ENCODE measurements at regions not wholly inside any gene's neighbourhood (a gene's known extent, or its start where the extent isn't known, plus 50 kb on each side); places are given as distances from the start of the nearest gene placed in this dataset.

DNA sequence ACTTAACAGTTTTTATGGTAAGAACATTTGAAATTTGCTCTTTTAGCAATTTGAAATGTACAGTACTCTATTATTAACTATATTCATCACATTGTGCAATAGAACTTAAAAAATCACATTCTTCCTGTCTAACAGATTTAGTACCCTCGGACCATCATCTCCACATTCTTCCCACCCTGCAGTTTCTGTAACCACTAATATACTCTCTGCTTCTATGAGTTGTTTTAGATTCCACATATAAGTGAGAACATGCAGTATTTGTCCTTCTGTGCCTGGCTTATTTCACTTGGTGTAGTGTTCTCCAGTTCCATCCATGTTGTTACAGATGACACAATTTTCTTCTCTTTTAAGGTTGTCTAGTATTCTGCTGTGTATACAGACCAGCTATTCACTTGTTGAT is 88.9 kb upstream of the SEC61G start:
- DNase-seq (ENCODE audit: low spot score) = no peak

DNA sequence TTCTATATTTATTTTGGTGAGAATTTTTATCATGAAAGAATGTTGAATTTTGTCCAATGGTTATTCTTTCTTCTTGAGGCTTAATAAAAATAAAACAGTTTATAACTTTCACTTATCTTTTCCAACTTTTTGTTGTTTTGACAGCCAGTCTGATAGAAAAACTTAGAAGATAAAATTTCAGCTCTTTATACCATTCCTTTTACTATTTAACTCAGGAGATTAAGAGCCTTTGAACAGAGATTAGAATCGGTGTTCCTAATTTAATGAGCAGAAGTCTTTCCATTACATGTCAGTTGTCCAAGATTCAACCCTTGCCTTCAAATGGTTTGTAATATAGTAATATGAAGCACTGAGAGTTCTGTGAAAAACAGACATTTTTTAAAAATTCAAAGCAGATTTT is 97.8 kb upstream of the SEC61G start:
- DNase-seq (ENCODE audit: low spot score) = no peak

DNA sequence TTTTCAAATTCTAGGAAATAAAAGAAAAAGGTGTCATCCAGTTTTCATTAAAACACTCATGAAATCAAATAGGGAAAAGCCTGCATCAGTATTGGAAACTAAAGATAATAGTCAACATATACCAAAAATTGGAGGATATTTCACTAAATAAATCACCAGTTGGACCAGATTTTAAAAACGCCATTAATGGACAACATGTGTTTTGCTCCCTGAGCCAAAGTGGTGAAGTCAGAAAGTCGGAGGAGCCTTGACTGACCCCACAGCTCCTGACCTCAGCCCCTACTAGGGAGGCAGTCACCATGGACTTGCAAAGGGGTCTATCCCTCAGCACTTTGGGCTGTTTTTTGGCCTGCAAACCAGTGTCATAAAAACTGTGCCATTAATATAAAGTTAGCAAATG is 98.3 kb upstream of the SEC61G start:
- no peak for DNase-seq (ENCODE audit: low spot score)

DNA sequence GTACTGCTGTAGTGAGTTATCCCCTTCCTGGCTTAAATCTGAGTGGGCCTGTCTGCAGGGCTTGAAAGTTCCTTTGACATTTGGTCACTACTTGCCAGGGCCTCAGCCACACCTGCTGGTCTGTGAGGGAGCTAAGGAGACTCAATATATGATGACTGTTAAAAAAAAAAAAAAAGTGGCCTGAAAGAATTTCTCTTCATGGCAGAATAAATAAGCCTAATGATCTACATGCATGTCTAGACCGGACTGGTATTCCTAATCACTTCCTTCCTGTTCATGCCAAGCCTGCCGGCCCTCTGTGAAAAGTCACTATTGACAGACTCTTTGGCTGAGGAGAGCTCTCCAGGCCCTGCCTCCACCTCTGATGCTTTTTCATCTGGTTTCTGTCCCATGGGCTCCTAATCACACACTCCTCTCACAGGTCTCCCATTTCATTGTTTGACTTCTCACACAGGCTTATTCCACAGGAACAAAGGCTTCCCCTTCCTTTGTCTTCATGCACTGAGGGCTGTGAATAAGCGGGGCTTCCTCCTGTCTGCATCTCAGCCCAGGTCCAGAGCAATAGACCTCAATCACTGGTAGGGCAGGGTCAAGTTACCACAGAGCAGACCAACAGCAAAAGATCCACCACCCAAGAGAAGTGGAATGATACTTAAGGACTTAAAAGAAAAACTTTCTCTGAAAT is 99.1 kb upstream of the SEC61G start:
- DNase-seq (ENCODE audit: low spot score) = no peak

DNA sequence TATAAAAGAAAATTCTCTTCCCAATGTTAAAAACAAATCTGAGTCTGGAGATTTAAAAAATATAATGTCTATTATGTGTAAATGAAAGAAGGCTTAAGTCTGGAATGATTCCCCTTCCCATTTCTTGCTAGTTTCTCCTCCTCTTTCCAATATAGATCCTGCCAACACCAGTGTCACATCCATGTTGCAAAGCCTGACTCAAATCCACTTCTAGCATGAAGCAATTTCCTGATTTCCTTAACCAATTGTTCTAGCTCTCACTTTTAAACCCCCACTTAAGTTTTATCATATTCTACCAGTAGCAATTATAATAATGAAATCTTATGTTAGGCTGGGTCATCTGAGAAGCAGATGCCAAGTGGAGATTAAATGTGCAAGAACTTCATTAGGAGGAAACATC is 100.1 kb upstream of the SEC61G start:
- DNase-seq (ENCODE audit: low spot score) = no peak

DNA sequence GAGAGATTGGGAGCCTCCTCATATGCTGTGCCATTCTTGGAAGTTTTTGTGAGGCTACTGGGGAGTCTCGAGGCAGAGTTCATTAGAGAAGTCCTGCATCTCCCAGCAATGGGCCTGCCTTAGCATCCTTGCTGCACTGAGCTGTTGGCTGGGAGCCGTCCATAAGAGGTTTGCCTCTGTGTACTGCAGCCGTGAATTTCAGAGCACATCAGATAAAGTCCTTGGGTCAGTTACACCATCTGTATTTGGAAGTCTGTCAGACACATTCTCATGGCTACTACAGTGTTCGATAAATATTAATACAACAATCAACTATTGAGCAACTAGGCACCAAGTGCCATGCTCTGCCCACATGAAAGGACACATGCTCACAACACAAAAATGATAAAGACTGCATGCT is 100.5 kb upstream of the SEC61G start:
- DNase-seq (ENCODE audit: low spot score) = no peak

DNA sequence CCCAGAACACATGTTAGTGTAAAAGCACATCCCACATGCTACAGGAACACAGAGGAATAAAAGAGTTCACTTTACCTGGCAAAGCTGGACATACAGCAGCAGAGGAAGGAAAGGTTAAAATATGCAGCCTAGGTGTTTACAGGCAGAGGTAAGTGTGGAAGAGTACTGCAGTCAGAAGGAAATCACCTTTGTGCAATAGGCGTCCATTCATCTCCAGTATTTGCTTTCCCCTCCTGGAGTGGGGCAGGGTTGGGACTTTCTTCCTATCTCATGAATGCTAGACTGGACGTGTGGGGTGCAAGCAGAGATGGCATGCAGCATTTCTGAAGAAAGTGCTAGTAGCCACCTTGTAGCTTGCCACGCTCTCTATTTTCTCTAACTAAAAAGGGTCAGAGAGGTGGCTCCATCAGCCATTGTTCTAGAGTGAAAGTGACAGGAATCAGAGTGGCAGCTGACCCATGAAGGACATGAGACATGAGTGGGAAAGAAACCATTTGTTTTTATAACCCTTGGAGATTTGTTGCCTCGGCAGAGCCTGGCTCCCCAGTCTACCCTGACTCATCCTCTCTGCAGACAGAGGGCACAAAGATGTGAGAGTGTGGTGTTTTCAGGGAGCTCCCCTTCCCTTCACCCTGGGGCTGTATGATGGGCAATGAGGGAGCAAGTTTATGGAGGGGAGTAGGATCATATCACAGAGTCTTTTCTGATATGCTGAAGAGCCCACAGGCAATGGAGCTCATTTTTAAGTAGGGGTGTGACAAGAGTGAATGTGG is 101.2 kb upstream of the SEC61G start:
- DNase-seq (ENCODE audit: low spot score) = no peak

DNA sequence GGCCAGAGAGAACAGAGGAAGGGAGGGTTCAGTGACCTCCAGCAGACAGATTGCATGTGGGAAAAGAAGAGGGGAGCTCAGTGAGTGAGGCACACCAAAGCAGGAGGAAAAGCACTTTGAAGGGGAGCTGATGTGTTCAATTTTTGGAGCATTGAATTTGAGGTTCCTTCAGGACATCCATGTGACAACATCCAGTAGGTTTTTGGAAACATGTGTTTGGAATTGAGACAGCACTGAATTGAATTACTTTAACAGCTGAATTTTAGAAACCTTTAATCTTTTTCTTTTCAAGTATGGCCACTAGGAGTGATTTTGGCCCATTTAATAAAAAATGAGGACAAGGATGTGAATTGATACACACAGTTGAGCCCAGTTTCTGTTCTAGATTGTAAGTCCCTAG is 101.8 kb upstream of the SEC61G start:
- DNase-seq (ENCODE audit: low spot score) = no peak

DNA sequence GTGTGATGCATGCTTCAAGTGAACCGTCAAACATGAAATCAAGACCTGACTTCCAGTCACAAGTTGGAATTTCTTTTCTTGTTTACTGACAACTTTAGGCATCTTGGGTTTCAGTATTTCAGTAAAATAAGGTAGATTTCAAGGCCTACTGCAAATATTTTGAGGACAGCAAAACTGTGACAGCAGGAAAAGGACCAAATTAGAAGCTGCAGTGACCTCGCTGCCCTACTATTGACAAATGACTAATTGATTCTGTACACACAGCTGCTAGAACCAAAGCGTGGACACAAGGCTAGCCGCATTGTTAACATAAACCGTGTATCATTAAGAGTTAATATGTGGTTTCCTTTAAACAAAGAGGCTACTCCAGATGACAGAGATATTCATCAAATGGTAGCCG is 105.7 kb upstream of the SEC61G start:
- no peak for DNase-seq (ENCODE audit: low spot score)

DNA sequence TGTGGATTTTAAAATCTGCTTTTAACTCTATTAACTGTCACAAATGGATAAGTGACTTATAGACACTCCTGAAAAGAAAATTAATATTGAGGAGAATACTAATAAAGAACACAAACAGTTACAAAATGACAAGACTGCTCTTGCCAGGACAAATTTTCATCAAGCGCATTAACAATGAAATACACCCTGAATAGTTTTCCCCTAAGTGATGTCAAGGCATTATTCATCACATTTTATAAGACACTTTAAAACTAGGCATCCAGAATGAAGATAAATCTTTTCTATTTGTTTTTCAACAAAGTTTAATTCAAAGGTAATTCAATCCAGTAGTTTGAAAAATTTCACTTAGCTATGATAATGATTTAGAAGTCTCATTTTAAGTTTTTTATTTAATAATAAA is 110.5 kb upstream of the SEC61G start:
- no peak for DNase-seq (ENCODE audit: low spot score)

DNA sequence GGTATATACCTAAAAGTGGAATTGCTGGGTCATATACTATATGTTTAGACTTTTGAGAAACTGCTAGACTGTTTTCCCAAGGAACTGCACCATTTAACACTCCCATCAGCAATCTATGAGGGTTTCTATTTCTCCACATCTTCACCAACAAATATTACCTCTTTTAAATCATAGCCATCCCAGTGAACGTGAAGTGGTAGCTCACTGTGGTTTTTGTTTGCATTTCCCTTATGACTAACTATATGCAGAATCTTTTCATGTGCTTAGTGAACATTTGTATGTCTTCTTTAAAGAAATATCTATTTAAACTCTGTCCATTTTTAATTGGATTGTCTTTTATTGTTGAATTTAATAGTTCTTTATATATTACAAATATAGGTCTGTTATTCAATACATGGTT is 115.8 kb upstream of the SEC61G start:
- no peak for DNase-seq (ENCODE audit: low spot score)

DNA sequence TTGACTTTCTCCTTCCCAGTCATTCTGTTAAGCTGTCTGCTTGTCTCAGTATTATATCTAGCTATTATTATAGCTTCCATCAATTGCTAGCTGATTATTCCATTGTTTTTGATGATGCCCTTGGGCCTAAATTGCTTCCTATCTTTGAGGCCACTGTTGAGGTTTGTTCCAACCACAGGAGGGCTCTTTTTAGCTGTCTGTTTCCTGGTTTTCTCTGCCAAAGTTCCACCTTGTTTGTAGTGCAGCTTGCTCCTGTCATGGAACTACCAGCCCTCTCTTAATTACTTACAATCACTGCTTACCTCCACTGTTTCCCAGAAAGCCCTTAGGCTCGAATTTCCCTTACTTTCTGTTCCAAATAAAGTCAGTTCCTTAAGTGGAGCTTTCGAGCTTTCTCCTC is 118.7 kb upstream of the SEC61G start:
- DNase-seq (ENCODE audit: low spot score) = no peak

DNA sequence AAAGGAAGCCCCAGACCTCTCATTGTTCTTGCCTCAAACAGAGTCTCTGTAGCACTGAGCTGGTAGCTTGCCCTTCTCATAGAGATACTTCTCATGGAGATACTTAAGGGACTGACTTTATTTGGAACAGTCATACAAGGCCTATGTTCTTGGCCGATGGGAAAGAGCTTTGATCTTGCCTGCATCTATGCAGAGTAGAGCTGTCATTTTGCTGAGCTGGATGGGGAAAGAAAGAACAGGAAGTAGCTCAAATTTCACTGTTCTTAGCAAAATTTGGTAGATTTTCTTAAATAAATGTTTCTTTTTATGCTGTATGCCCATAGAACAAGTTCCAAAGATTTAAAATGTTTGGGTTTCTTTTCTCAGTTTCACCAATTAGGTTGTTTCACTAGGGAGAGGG is 119.3 kb upstream of the SEC61G start:
- DNase-seq (ENCODE audit: low spot score) = no peak

DNA sequence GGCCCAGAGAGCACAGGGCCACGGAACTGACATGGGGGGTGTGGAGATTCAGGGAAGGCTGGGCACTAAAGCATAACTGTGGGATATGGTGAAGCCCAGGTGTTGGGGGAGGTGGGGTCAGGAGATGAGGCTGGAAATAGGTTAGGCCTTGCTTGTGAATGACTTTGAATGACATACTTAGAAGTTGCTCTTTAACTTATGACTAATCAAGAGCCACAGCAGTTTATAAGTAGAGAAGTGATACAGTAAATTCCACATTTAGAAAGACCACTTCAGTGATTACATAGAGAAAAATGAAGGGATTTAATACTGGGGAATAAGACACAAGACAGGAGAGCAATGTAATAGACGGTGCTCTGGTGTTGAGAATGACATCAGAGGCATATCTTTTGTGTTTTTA is 120.8 kb upstream of the SEC61G start:
- no peak for DNase-seq (ENCODE audit: low spot score)

DNA sequence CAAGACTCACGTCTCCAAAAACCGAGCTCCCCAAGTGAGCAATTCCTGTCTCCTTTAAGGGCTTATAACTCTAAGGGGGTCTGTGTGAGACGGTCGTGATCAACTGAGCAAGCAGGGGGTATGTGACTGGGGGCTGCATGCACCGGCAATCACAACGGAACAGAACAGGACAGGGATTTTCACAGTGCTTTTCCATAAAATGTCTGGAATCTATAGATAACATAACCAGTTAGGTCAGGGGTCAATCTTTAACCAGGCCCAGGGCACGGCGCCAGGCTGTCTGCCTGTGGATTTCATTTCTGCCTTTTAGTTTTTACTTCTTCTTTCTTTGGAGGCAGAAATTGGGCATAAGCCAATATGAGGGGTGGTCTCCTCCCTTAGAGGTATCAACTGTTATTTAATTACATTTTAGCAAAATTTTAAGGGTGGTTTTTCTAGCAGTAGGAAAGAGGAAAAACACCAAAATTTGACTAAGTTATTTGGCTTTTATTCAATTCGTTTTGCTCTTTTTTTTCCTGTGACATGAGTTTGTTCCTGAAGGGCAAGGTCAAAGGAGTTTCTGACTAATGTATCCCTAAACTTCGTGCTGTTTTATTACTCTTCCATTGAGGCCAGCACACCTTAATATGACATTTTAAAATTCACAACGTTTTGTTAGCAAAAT is 121.4 kb upstream of the SEC61G start:
- DNase-seq (ENCODE audit: low spot score) = no peak

DNA sequence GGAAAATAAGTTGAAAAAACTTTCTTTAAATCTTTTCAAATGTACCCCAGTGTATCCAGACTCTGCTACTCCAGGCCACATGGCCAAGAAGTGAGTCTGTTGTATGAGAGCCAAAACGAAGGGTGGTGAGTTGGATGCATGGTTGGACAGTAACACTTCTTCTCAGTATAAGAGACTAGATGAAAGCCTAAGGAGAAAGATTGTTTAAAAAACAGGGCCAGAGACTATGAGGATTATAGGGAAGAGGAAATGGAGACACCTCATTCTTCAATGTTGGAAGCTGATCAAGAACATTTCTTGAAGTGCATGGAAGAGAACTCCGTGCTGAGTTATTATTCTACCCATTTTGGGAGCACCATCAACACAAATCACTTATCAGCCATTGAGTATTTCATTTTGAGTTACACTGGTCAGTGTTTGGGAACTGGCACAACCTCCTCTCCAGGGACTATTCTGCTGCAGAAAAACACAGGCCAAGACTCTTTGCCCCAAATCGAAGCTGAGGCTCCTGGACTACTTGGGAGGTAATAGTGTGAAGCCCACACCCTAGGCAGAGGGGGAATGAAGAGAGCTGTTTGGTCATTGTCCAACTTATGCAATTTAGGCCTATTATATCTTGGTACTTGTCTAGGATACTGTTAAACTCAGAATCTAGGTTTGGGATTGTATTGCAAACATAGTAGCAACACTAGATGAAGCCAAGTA is 123.0 kb upstream of the SEC61G start:
- DNase-seq (ENCODE audit: low spot score) = no peak

DNA sequence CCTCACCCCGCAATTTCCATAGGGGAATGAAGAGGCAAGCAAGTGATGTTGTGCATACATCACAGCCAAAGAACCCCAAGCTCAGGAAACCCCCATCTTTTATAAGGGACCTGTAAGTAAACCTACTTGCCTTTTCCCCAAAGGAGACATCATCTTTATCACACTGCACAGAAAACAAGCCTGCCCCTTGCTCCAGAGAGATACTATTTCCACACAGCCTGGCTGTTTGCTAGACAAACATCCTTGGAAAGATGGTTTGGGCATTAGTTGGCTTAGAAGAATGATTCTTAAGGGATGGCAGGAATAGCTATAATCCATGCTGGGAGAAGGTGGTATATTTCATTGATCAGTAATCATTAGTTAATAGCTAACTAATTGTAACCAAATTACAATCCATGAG is 123.7 kb upstream of the SEC61G start:
- no peak for DNase-seq (ENCODE audit: low spot score)

DNA sequence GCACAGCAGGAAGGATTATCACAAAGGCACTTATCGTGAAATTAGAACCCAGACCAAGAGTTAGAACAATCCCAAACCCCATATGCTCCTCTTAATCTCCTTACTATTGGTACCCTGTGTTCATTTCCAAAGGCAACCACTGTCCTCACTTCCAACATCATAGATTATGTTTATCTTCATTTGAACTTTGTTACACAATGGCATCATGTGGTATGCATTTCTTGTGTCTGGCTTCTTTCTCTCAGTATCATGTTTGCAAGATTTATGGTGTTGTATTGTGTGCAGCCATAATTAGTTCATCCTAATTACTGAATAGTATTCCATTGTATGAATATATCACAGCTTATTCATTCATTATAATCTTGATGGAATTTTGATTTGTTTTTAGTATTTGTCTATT is 124.6 kb upstream of the SEC61G start:
- DNase-seq (ENCODE audit: low spot score) = no peak

DNA sequence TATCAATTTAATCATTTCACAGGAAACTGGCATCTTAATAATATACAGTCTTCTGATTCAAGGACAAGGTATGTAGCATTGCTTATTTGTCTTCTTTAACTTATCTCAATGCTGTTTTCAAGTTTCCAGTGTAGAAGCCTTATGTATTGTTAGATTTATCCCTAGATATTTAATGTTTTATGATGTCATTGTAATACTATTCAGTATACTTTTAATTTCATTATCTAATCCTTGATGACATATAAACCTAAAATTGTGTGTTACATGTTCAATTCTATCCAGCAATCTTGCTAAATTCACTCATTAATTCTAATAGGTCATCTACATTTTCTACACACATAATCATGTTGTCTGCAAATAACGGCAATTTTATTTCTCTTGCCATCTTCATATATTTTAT is 126.3 kb upstream of the SEC61G start:
- no peak for DNase-seq (ENCODE audit: low spot score)

DNA sequence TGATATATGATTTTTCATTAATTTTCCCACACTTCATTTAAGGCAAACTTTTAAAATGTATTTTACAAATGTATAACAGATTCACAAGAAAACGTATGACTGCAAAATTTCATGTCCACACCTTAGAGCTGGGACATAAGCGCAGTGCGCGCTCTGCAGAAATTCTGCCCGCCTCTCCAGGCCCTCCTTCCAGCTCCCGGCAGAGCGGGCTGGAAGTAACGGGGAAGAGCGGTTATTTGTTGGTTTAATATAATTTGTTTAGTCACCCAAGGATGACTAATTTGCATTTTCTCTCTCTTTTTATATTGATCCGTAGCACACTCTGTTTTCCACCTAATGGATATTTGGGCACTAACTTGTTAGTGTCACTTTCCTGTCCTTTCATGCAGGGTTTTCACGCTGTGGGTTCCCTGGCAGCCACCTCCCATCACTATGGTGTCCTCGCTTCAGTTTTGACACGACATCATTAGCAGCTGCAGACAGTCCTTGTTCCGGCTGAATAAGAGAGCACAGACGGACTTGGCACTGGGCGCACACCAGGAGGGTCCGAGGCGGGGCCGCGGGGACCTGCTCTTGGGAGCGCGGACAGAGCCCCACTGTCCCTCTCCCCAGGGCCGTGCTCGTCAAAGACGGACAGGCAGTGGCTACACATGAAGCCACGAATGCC is 129.2 kb upstream of the SEC61G start:
- no peak for DNase-seq (ENCODE audit: low spot score)

DNA sequence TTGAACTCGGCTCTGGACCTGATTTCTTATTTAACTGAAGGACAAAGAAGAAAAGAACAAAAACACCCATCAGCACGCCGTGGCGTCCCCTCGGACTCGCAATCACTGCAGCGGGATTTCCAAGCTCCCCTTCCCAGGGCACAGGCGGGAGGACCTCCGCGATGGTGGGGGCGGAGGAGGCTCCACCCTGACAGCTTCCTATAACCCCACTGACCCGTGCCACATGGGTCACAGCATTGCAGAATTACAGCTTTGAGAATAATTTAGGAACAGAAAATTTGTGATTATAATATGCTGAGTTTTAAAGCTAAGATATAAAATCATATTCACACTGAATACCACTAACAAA is 129.7 kb upstream of the SEC61G start:
- DNase-seq (ENCODE audit: low spot score) = no peak

DNA sequence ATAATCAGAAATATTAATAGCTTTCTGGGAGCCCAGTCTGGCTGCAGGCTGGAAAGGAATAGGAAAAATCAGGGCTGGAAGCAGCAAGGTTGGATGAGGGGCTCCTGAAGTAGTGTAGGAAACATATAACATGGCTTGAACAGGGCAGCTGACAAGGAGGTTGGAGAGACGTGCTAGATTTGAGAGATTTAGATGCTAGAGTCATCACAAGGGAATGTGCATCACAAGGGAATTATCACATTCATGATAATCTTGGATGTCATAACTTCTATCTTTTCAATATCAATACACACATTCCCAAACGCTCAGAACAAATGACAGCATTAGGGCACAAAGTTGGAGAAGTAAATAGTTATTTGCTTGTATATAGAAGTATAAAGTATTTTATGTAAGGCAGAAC is 120.9 kb upstream of the EGFR start:
- DNase-seq (ENCODE audit: low spot score) = no peak

Data from D341Med (cell line).